WTC11 (cell line): ENCODE measurements at regions not wholly inside any gene's neighbourhood (a gene's known extent, or its start where the extent isn't known, plus 50 kb on each side); places are given as distances from the start of the nearest gene placed in this dataset.

Experiments used
- EMX1 ChIP-seq: fragments of 250-450 bp; sonication (Bioruptor Pico); IDR thresholded peaks from 2 replicates; pipeline ENCODE4 v1.8.0; 2021; ENCODE audit warnings: mild to moderate bottlenecking
- GABPB1 ChIP-seq: sonication (generic); formaldehyde crosslinking; IDR thresholded peaks from 2 replicates; pipeline ENCODE4 v1.8.1; 2023; ENCODE audit warnings: mild to moderate bottlenecking, missing genetic modification reagents
- NR1H2 ChIP-seq: sonication (generic); formaldehyde crosslinking; IDR thresholded peaks from 2 replicates; pipeline ENCODE4 v1.9.0; 2021; ENCODE audit warnings: mild to moderate bottlenecking, moderate library complexity, missing genetic modification reagents
- NR3C1 ChIP-seq: sonication (generic); formaldehyde crosslinking; conservative IDR thresholded peaks from 2 replicates; pipeline ENCODE4 v1.8.1; 2023; ENCODE audit warnings: low read depth, mild to moderate bottlenecking, missing genetic modification reagents
- OVOL2 ChIP-seq: fragments of 250-450 bp; sonication (Bioruptor Pico); IDR thresholded peaks from 2 replicates; pipeline ENCODE4 v1.9.0; 2021; ENCODE audit warnings: mild to moderate bottlenecking, borderline replicate concordance
- TCF7 ChIP-seq: sonication (generic); formaldehyde crosslinking; IDR thresholded peaks from 2 replicates; pipeline ENCODE4 v1.8.0; 2022; ENCODE audit warnings: mild to moderate bottlenecking, low read depth, missing genetic modification reagents, moderate library complexity
- ZNF396 ChIP-seq: fragments of 250-450 bp; sonication (Bioruptor Pico); IDR thresholded peaks from 2 replicates; pipeline ENCODE4 v1.8.0; 2021; ENCODE audit warnings: mild to moderate bottlenecking, moderate library complexity, borderline replicate concordance
- TF ChIP-seq, protein P1 (sequence below): sonication (generic); formaldehyde crosslinking; IDR thresholded peaks from 2 replicates; pipeline ENCODE4 v1.8.1; 2022; ENCODE audit warnings: mild to moderate bottlenecking, missing genetic modification reagents, moderate library complexity, borderline replicate concordance
- TF ChIP-seq, protein P2 (sequence below): fragments of 250-450 bp; sonication (Bioruptor Pico); conservative IDR thresholded peaks from 2 replicates; pipeline ENCODE4 v1.9.0; 2021; ENCODE audit warnings: mild to moderate bottlenecking
- TF ChIP-seq, protein P3 (sequence below): fragments of 250-450 bp; sonication (Bioruptor Pico); IDR thresholded peaks from 2 replicates; pipeline ENCODE4 v1.9.0; 2021; ENCODE audit warnings: mild to moderate bottlenecking
- TF ChIP-seq, protein P4 (sequence below): fragments of 250-450 bp; sonication (Bioruptor Pico); IDR thresholded peaks from 2 replicates; pipeline ENCODE4 v1.9.0; 2021; ENCODE audit warnings: moderate library complexity, mild to moderate bottlenecking, inconsistent platforms, borderline replicate concordance
- TF ChIP-seq, protein P5 (sequence below): sonication (generic); formaldehyde crosslinking; IDR thresholded peaks from 2 replicates; pipeline ENCODE4 v1.8.0; 2022; ENCODE audit warnings: mild to moderate bottlenecking, missing genetic modification reagents
- TF ChIP-seq, protein P6 (sequence below): sonication (generic); formaldehyde crosslinking; IDR thresholded peaks from 2 replicates; pipeline ENCODE4 v1.8.0; 2022; ENCODE audit warnings: mild to moderate bottlenecking, missing genetic modification reagents
- TF ChIP-seq, protein P7 (sequence below): sonication (generic); formaldehyde crosslinking; IDR thresholded peaks from 2 replicates; pipeline ENCODE4 v1.8.0; 2023; ENCODE audit warnings: missing genetic modification reagents
- TF ChIP-seq, protein P8 (sequence below): sonication (generic); formaldehyde crosslinking; IDR thresholded peaks from 2 replicates; pipeline ENCODE4 v1.8.1; 2023; ENCODE audit warnings: mild to moderate bottlenecking, moderate library complexity, missing genetic modification reagents

DNA sequence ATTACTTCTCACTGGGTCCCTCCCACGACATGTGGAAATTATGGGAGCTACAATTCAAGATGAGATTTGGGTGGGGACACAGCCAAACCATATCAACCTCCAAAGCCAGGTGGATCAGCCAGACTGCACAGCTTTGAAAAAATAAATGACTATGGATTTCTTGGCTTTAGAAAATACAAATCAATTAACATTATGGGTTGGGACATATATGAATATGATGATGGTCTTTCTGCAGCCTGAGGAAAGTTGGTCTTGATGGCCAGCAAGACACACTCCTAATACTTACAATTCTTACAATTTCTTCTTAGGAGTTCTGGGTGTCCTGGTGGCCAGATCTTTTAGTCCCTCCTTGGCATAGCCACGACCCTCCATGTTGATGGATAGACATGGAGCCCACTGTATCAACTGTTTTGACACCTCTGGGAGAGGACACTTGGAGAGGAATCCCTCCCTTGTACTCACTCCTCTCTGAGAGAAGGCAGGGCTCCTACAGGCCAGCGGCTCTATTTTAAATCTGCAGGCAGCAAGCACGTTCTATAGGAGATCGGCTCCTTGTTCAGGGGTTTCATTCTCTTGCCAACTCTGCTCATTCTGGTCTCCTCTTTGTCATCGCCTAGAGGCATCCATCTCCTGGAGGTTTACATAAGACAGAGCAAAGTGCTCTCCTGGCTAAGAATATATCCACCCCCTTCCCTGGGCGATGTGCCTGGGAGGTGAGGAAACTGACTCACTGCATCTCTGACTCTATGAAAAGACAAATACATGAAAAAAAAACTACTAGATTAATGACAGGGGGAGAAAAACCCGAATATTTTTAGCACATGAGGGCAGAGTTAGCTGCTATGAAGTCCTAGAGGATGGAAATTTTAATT, 145.9 kb downstream of the CARTPT start (continued):
- TF ChIP-seq, protein P1, sequence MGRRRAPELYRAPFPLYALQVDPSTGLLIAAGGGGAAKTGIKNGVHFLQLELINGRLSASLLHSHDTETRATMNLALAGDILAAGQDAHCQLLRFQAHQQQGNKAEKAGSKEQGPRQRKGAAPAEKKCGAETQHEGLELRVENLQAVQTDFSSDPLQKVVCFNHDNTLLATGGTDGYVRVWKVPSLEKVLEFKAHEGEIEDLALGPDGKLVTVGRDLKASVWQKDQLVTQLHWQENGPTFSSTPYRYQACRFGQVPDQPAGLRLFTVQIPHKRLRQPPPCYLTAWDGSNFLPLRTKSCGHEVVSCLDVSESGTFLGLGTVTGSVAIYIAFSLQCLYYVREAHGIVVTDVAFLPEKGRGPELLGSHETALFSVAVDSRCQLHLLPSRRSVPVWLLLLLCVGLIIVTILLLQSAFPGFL (CRISPR knock-in tag), result no peak
- no peak for TF ChIP-seq NR3C1
- TF ChIP-seq, protein P2, sequence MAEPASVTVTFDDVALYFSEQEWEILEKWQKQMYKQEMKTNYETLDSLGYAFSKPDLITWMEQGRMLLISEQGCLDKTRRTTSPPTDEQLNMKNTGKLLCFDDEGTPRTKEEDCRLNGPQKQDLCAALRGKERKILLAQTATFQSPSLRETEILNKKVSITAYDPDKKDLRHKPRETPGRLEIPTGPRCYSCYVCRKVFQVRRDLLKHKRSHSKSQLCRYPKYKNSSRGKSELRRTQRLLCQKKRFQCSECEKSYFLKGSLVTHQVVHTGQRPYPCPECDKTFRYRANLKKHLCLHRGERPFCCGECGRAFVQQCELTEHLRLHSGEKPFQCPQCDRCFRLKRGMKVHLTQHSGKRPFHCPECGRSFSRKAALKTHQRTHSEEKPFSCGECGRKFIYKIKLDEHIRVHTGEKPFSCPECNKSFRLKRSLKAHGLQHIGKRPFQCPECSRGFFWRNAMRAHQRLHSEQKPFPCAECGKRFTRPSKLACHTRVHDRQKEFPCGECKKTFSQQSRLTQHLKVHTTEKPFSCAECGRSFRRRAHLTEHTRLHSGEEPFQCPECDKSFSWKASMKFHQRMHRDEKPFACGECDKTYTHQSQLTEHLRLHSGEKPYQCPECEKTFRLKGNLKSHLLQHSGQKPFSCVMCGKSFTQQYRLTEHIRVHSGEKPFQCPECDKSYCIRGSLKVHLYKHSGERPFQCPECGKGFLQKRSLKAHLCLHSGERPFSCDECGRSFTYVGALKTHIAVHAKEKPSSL (CRISPR knock-in tag), result no peak
- no peak for TF ChIP-seq GABPB1
- TF ChIP-seq EMX1 (CRISPR knock-in tag), result no peak
- TF ChIP-seq ZNF396 (CRISPR knock-in tag), result no peak
- TF ChIP-seq, protein P3, sequence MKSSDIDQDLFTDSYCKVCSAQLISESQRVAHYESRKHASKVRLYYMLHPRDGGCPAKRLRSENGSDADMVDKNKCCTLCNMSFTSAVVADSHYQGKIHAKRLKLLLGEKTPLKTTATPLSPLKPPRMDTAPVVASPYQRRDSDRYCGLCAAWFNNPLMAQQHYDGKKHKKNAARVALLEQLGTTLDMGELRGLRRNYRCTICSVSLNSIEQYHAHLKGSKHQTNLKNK (CRISPR knock-in tag), result no peak
- TF ChIP-seq NR1H2 (CRISPR knock-in tag), result no peak
- TF ChIP-seq, protein P4, sequence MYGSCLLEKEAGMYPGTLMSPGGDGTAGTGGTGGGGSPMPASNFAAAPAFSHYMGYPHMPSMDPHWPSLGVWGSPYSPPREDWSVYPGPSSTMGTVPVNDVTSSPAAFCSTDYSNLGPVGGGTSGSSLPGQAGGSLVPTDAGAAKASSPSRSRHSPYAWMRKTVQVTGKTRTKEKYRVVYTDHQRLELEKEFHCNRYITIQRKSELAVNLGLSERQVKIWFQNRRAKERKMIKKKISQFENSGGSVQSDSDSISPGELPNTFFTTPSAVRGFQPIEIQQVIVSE (CRISPR knock-in tag), result no peak
- TF ChIP-seq, protein P5, sequence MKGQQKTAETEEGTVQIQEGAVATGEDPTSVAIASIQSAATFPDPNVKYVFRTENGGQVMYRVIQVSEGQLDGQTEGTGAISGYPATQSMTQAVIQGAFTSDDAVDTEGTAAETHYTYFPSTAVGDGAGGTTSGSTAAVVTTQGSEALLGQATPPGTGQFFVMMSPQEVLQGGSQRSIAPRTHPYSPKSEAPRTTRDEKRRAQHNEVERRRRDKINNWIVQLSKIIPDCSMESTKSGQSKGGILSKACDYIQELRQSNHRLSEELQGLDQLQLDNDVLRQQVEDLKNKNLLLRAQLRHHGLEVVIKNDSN (CRISPR knock-in tag), result no peak
- TF ChIP-seq, protein P6, sequence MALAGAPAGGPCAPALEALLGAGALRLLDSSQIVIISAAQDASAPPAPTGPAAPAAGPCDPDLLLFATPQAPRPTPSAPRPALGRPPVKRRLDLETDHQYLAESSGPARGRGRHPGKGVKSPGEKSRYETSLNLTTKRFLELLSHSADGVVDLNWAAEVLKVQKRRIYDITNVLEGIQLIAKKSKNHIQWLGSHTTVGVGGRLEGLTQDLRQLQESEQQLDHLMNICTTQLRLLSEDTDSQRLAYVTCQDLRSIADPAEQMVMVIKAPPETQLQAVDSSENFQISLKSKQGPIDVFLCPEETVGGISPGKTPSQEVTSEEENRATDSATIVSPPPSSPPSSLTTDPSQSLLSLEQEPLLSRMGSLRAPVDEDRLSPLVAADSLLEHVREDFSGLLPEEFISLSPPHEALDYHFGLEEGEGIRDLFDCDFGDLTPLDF (CRISPR knock-in tag), result no peak
- TF ChIP-seq, protein P7, sequence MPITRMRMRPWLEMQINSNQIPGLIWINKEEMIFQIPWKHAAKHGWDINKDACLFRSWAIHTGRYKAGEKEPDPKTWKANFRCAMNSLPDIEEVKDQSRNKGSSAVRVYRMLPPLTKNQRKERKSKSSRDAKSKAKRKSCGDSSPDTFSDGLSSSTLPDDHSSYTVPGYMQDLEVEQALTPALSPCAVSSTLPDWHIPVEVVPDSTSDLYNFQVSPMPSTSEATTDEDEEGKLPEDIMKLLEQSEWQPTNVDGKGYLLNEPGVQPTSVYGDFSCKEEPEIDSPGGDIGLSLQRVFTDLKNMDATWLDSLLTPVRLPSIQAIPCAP (CRISPR knock-in tag), result no peak
- no peak for TF ChIP-seq TCF7 (CRISPR knock-in tag)
- TF ChIP-seq, protein P8, sequence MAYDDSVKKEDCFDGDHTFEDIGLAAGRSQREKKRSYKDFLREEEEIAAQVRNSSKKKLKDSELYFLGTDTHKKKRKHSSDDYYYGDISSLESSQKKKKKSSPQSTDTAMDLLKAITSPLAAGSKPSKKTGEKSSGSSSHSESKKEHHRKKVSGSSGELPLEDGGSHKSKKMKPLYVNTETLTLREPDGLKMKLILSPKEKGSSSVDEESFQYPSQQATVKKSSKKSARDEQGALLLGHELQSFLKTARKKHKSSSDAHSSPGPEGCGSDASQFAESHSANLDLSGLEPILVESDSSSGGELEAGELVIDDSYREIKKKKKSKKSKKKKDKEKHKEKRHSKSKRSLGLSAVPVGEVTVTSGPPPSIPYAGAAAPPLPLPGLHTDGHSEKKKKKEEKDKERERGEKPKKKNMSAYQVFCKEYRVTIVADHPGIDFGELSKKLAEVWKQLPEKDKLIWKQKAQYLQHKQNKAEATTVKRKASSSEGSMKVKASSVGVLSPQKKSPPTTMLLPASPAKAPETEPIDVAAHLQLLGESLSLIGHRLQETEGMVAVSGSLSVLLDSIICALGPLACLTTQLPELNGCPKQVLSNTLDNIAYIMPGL (CRISPR knock-in tag), result no peak
- TF ChIP-seq OVOL2 (CRISPR knock-in tag), result no peak
